ENCODE measurements at regions not wholly inside any gene's neighbourhood (a gene's known extent, or its start where the extent isn't known, plus 50 kb on each side); places are given as distances from the start of the nearest gene placed in this dataset.

GRCh38 chr10:64465653-64466052 lies 944.5 kb downstream of the REEP3 start:
- no peak for DNase-seq

- no peak for DNase-seq
These were observed 947.0 kb downstream of the REEP3 start for GRCh38 chr10:64468219-64468618.

- DNase-seq: no peak
These were observed 955.3 kb downstream of the REEP3 start for GRCh38 chr10:64476506-64476905.

GRCh38 chr10:64477791-64478190 lies 956.6 kb downstream of the REEP3 start:
- no peak for DNase-seq

DNA sequence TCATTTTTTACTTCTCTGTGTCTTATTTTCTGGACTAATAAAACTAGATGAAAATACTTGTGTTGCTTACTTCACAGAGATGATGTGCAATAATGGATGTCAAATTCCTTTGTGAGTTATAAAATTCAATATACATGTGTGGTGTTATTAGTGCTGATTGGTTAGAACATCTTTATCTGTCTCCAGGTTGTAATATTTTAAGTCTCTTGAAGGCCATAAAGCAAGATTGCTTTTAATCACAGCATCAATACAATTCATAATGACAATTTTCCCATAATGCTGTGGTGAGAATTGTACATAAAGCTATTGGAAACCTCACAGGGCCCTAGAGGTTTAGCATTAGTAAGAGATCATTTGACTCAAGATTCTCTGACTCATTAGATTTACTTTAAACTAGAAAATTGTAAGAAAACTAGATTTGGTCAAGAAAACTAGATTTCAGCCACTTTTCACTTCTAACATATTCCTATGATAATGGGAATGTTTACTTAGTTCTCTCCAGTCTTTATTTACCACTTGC lies 963.7 kb downstream of the REEP3 start:
- no peak for DNase-seq

DNA sequence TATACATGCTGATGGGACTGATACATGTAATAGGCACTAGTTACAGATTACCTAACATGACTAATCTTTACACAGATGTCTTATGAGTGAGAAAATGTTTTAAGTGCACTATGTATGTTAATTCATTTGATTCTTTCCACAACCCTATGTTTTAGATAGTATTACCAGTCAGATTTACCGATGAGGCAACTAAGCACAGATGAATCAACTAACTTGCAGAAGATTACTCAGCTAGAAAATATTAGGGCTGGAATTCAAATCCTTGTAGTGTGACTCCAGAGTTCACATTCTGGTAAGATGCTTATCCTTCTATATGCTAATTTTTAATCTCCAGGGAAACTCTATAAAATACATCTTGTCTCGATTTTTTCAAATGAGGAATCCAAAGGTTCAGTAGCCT lies 964.9 kb downstream of the REEP3 start:
- DNase-seq: no peak

- no peak for DNase-seq
These were observed 965.7 kb downstream of the REEP3 start for GRCh38 chr10:64486901-64487300.

DNA sequence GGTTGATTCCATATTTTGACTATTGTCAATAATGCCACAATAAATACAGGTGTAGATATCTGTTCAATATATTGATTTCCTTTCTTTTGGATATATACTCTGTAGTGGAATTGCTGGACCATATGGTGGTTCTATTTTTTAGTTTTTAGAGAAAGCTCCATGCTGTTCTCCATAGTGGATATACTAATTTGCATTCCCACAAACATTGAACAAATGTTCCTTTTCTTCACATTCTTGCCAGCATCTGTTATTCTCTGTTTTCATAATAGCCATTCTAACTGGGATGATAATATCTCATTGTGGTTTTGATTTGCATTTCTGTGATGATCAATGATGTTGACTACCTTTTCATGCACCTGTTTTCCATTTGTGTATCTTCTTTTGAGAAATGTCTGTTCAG lies 973.7 kb downstream of the REEP3 start:
- no peak for DNase-seq

DNA sequence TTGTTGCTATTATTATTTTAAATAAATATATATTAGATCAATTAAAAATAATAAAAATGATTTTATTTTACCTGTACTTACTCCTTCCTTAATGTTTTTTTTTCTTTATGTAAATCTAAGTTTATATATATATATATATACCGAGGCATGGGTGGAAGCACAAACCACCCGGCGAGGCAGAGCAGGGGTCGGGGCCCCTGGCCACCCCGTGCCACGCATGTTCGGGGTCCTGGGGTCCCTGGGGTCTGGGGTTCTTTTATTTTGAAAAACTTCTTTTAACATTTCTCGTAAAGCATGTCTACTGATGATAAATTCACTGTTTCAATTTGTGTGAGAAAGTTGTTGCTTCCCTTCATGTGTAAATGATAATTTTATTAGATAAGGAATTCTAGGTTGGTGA lies 976.1 kb downstream of the REEP3 start:
- DNase-seq: no peak

GRCh38 chr10:64501807-64502206 lies 980.6 kb downstream of the REEP3 start:
- DNase-seq: no peak

DNA sequence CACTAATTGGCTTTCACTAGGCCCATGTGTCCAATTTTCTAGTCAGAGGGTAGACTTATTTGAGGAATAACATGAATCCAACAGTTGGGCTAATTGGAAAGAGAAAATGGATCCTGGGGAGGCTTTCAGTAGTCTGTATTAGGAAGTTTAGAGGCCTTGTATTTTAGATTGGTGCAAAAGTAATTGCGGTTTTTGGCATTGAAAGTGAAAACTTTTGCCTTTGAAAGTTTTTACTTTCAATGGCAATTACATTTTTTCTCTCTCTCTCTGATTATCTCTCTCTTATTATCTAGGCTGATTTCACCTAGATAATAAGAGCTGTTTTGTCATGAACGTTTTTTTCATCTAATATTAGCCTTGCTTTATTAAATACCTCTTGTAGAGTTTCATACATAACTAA lies 981.7 kb downstream of the REEP3 start:
- DNase-seq: no peak

DNA sequence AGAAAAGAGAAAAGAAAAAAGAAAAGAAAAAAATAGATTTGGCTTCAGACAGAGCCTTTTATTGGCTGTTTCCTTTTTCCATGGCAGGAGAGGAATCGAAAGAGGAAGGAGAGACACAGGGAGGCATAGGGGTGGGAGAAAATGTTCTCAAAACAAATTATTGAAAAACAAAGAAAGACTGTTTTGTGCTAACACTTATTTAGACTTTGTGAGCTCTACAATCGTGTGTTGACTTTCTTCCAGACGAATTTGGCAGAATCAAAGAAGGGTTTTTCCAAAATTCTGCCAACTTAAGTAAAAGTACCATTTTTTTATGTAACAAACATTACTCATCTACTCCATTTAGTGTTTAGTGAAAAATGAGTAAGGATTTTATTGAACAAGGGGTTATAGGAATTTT lies 982.2 kb downstream of the REEP3 start:
- no peak for DNase-seq

GRCh38 chr10:64505501-64505900 lies 984.3 kb downstream of the REEP3 start:
- DNase-seq: no peak

- DNase-seq: no peak
These were observed 985.8 kb downstream of the REEP3 start for GRCh38 chr10:64506963-64507362.

GRCh38 chr10:64507651-64508028 lies 986.4 kb downstream of the REEP3 start:
- no peak for DNase-seq

DNA sequence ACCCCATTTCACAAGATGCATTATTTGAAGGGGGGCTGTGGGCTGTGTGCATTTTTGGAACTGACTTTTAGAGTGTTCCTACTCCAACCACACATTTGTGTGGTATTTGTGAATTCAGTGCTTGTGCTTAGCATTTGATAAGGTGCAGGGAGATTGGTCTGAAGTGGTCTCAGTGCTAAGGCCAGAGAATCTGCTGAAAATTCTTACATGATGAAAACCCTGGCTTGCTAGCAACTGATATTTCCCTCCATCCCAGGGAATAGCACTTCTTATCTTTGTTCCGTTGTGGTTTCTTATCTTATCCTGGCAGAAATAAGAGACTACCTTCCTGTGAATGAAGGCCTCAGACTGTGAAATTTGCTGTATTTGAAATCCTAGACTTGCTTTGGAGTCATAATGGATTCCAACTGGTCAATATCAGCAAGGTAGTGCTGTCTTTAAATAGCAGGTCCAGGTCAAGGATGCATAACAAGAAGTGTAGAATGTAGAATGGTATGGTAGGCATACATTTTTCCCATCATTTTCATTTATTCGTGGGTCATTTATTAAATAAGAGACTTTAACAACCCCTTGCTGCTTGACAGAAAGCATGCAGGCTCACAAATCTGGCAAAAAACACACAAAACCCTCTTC lies 986.9 kb downstream of the REEP3 start:
- no peak for DNase-seq

DNA sequence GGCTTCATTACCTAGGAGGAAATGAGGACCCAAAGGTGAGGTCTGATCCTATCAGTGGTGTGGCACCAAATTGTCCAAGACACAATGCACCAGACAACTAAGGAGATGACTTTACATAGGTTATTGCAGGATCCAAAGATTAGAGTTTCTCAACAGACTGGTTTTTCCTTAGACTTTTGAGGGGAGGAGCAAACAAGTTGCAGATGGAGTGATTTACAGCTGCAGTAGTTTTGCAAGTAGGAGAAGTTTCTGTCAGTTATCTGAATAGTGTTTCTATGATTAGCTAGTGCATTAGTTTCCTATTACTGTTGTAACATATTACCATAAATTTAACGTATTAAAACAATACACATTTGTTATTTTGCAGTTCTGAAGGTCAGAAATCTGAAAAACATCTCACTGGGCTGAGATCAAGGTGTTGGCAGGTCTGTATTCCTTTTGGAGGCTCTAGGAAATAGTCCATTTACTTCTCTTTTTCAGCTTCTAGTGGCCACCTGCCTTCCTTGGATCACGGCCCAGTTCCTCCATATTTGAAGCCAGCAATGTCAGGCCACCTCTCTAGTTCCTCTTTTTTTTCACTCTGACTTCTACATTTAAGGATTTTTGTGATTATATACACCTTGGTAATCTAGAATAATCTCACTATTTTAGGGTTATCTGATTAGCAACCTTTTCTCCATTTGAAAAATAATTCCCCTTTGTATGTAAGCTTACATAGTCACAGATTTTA lies 994.9 kb downstream of the REEP3 start:
- no peak for DNase-seq

DNA sequence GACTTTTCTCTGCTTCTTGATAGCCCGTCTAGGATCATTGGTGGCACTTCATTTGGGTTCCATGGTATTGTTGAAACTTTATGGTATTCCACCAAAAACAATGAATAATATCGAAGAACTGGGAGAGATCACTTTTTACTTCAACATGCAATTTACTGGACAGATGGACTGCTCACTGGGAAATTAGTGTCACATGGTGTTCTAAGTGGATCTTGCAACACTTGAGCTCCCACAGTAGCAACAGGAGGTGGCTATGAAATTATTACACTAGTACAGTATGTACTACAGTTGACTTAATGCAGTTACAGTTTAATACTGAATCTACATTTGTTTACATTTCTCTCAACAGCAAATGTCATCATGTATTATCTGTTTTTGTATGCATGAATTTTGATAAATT lies 997.3 kb downstream of the REEP3 start:
- no peak for DNase-seq

DNA sequence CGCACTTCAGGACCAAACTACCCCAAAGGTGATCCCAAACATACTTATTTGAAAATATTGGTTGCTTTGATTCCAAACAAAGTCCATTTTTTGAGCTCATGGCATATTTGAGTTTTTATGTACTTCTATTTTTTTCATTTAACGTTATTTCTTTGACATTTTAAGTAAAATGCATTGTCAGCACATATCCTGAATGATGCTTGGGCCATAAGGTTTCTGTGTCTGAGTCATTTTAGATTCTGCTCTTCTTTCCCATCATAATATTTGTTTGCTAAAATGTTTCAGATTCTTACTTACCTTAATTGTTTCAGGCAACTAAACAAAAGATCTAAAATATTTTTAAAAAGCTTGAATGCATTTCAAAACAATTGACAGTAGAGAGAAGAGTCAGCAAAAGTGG lies 998.2 kb downstream of the REEP3 start:
- no peak for DNase-seq

DNA sequence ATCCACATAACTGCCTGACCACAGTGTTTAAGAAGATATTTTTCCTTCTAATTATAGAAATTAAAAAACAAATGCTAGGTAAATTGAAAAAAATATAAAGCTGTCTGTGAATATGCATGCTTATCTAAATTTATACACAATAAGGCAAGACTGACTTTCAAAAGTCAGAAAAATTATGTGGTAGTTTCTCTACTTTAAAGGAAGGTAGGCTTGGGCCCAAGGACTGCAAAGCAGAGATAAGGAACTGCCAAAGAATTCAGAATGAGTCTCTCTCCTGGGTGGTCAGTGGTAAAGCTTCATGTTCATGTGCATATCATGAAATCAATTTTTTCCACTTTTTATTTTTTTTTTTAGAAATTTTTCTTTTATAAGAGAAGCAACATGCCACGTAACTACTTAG lies 998.6 kb downstream of the REEP3 start:
- DNase-seq: no peak

- no peak for DNase-seq
These were observed 1002.0 kb downstream of the REEP3 start for GRCh38 chr10:64523065-64523759.

- DNase-seq: no peak
These were observed 1007.2 kb downstream of the REEP3 start for GRCh38 chr10:64528294-64529002.

DNA sequence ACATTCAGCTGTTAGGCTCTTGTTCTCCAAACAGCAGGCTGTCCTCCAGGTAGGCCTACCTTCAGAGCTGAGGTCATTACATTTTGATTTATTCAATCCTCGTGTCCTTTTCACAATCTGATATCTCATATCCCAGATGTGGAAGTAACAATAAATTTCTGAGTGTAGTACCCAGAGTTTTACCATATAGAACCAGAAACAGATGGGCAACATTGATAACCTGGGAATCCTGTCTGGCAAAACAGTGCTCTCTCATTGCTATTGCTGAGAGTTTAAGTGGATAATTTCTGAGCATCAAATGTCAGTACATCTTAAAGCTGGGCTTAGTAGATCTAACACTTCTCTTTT lies 1007.8 kb downstream of the REEP3 start:
- DNase-seq: no peak

DNA sequence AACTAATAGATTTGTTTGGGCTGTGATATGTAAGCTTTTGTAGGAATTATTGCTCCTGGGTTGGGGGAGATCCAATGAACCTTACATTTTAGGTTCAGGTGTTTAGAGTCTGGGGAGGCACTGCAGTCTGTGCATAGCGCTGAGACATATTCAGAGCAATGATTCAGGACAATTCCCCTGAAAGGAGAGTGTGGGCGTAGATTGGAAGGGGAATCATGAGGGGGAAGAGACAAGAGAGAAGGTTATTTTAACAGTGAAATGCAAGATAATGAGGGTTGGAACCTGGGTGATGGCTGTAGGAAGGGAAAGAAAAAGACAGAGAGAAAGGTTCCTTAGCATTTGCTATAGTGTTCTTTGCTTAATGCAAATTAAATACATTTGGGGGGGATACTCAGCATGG lies 1013.4 kb downstream of the REEP3 start:
- DNase-seq: no peak
